ENCODE measurements at regions not wholly inside any gene's neighbourhood (a gene's known extent, or its start where the extent isn't known, plus 50 kb on each side); places are given as distances from the start of the nearest gene placed in this dataset.
"Not testable (repeated sequence)": the region's sequence is repeated elsewhere in the genome, so short reads cannot be mapped to it uniquely, and the experiment has no call there.

- no peak for DNase-seq (ENCODE audit: low read depth)
Observed at GRCh38 chr2:31813016-31813415, 197.8 kb downstream of the MEMO1 start.

GRCh38 chr2:31812051-31812798 is 198.6 kb downstream of the MEMO1 start:
- DNase-seq (ENCODE audit: low read depth): peak; percentile 51

GRCh38 chr2:31811482-31811881 is 199.3 kb downstream of the MEMO1 start:
- DNase-seq (ENCODE audit: low read depth): no peak

GRCh38 chr2:31810200-31810917 is 200.4 kb downstream of the MEMO1 start:
- DNase-seq (ENCODE audit: low read depth): no peak

- no peak for DNase-seq (ENCODE audit: low read depth)
Observed at GRCh38 chr2:31805688-31806087, 205.1 kb downstream of the MEMO1 start.

- not testable (repeated sequence) for DNase-seq (ENCODE audit: low read depth)
Observed at GRCh38 chr2:31803481-31804153, 207.2 kb downstream of the MEMO1 start.

- DNase-seq (ENCODE audit: low read depth): peak; percentile 12
Observed at GRCh38 chr2:31802711-31803110, 208.1 kb downstream of the MEMO1 start.

- not testable (repeated sequence) for DNase-seq (ENCODE audit: low read depth)
Observed at GRCh38 chr2:31799282-31799681, 211.5 kb downstream of the MEMO1 start.

- no peak for DNase-seq (ENCODE audit: low read depth)
Observed at GRCh38 chr2:31788273-31788672, 207.5 kb upstream of the SRD5A2 start.

GRCh38 chr2:31785876-31786275 is 205.1 kb upstream of the SRD5A2 start:
- no peak for DNase-seq (ENCODE audit: low read depth)

- no peak for DNase-seq (ENCODE audit: low read depth)
Observed at GRCh38 chr2:31784868-31785267, 204.1 kb upstream of the SRD5A2 start.

GRCh38 chr2:31783446-31784091 is 202.8 kb upstream of the SRD5A2 start:
- not testable (repeated sequence) for DNase-seq (ENCODE audit: low read depth)

- DNase-seq (ENCODE audit: low read depth): no peak
Observed at GRCh38 chr2:31778153-31778552, 197.4 kb upstream of the SRD5A2 start.

- no peak for DNase-seq (ENCODE audit: low read depth)
Observed at GRCh38 chr2:31770741-31771140, 190.0 kb upstream of the SRD5A2 start.

GRCh38 chr2:31765078-31765945 is 184.6 kb upstream of the SRD5A2 start:
- DNase-seq (ENCODE audit: low read depth): no peak

- no peak for DNase-seq (ENCODE audit: low read depth)
Observed at GRCh38 chr2:31764169-31764568, 183.4 kb upstream of the SRD5A2 start.

- DNase-seq (ENCODE audit: low read depth): no peak
Observed at GRCh38 chr2:31762085-31762484, 181.3 kb upstream of the SRD5A2 start.

GRCh38 chr2:31757351-31757750 is 176.6 kb upstream of the SRD5A2 start:
- not testable (repeated sequence) for DNase-seq (ENCODE audit: low read depth)

GRCh38 chr2:31748746-31749145 is 168.0 kb upstream of the SRD5A2 start:
- not testable (repeated sequence) for DNase-seq (ENCODE audit: low read depth)

GRCh38 chr2:31748041-31748440 is 167.3 kb upstream of the SRD5A2 start:
- DNase-seq (ENCODE audit: low read depth): no peak

GRCh38 chr2:31739161-31739560 is 158.4 kb upstream of the SRD5A2 start:
- no peak for DNase-seq (ENCODE audit: low read depth)
